HCT116 (cell line): ENCODE measurements at regions not wholly inside any gene's neighbourhood (a gene's known extent, or its start where the extent isn't known, plus 50 kb on each side); places are given as distances from the start of the nearest gene placed in this dataset.

Experiments
- POLR2A ChIP-seq: IDR thresholded peaks from 2 replicates; pipeline ENCODE4 v1.7.0; 2011; ENCODE audit warnings: borderline replicate concordance; ENCODE audit not compliant: insufficient read depth, insufficient read length; ENCODE audit errors: extremely low read depth
- TF ChIP-seq, protein P1 (sequence below), 3 experiments: fragments of 200-600 bp in 1 of 3; sonication (generic) in 1 of 3; IDR thresholded peaks in 2 of 3; conservative IDR thresholded peaks in 1 of 3; 2 replicates each; pipeline ENCODE4 v1.5.1; 2012 to 2017; ENCODE audit warnings: low read depth in 2 of 3, low read length in 2 of 3, antibody characterized with exemption in 1 of 3, borderline replicate concordance in 1 of 3, control low read depth in 1 of 3, mild to moderate bottlenecking in 1 of 3, mixed read lengths in 1 of 3, mixed run types in 1 of 3, moderate library complexity in 1 of 3; ENCODE audit not compliant: insufficient read depth in 1 of 3

DNA sequence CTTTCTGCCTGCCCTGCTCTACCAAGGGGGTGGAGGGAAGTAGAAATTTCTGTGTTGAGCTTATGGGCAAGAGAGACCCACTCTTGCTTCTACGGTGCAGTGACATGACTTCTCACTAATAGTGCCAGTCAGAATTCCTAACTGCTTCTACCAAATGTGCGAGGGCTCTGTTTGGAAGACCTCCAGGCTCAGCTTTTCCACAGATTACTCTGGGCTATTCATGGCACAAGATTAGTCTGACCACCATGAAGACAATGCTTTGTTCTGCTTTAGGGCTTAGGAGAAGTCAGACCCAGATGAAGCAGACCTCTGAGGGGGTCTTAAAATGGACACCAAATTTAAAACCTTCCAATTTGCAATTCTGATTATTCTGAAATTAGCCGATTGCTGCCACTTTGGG is 195.9 kb upstream of the TBC1D5 start:
- TF ChIP-seq, protein P1, sequence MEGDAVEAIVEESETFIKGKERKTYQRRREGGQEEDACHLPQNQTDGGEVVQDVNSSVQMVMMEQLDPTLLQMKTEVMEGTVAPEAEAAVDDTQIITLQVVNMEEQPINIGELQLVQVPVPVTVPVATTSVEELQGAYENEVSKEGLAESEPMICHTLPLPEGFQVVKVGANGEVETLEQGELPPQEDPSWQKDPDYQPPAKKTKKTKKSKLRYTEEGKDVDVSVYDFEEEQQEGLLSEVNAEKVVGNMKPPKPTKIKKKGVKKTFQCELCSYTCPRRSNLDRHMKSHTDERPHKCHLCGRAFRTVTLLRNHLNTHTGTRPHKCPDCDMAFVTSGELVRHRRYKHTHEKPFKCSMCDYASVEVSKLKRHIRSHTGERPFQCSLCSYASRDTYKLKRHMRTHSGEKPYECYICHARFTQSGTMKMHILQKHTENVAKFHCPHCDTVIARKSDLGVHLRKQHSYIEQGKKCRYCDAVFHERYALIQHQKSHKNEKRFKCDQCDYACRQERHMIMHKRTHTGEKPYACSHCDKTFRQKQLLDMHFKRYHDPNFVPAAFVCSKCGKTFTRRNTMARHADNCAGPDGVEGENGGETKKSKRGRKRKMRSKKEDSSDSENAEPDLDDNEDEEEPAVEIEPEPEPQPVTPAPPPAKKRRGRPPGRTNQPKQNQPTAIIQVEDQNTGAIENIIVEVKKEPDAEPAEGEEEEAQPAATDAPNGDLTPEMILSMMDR (IDR thresholded peaks at IDR 0.05 in 2 of 3, conservative IDR thresholded peaks at IDR 0.05 in 1 of 3; ENCODE audit: borderline replicate concordance in 1 of 3, insufficient read depth in 1 of 3, low read depth in 2 of 3, low read length in 2 of 3) = no peak
- no peak for TF ChIP-seq POLR2A
